ENCODE measurements at regions not wholly inside any gene's neighbourhood (a gene's known extent, or its start where the extent isn't known, plus 50 kb on each side); places are given as distances from the start of the nearest gene placed in this dataset.

- no peaks in the 10 kb centered on the region for H3K36me3 ChIP-seq (ENCODE audit: control insufficient read depth, insufficient read depth, low read length)
- H3K27me3 ChIP-seq (ENCODE audit: control insufficient read depth, insufficient read depth, low read length) = no peaks in the 10 kb centered on the region
- no peak for DNase-seq (ENCODE audit: low read depth)
- TF ChIP-seq CTCF (IDR thresholded peaks at IDR 0.05; ENCODE audit: insufficient read depth, low read length, poor library complexity, severe bottlenecking) = no peak
- H3K4me3 ChIP-seq (ENCODE audit: low read depth, low read length) = no peak overlapping the region
Measured at GRCh38 chr9:79883073-79883645, 311.4 kb downstream of the TLE4 start.

- no peaks in the 10 kb centered on the region for H3K36me3 ChIP-seq (ENCODE audit: control insufficient read depth, insufficient read depth, low read length)
- TF ChIP-seq CTCF (IDR thresholded peaks at IDR 0.05; ENCODE audit: insufficient read depth, low read length, poor library complexity, severe bottlenecking) = no peak
- no peaks in the 10 kb centered on the region for H3K27me3 ChIP-seq (ENCODE audit: control insufficient read depth, insufficient read depth, low read length)
- no peak for DNase-seq (ENCODE audit: low read depth)
- no peak overlapping the region for H3K4me3 ChIP-seq (ENCODE audit: low read depth, low read length)
Measured at GRCh38 chr9:79880626-79881025, 308.9 kb downstream of the TLE4 start.

GRCh38 chr9:79877943-79878602, 306.3 kb downstream of the TLE4 start:
- no peak for TF ChIP-seq CTCF (IDR thresholded peaks at IDR 0.05; ENCODE audit: insufficient read depth, low read length, poor library complexity, severe bottlenecking)
- Histone ChIP-seq H3K36me3 (ENCODE audit: control insufficient read depth, insufficient read depth, low read length) (no peaks in the 10 kb centered on the region), H3K27me3 (ENCODE audit: control insufficient read depth, insufficient read depth, low read length) (no peaks in the 10 kb centered on the region), H3K4me3 (ENCODE audit: low read depth, low read length) (no peak overlapping the region)
- DNase-seq (ENCODE audit: low read depth) = no peak

- Histone ChIP-seq H3K27me3 (ENCODE audit: control insufficient read depth, insufficient read depth, low read length) (no peaks in the 10 kb centered on the region), H3K4me3 (ENCODE audit: low read depth, low read length) (no peak overlapping the region), H3K36me3 (ENCODE audit: control insufficient read depth, insufficient read depth, low read length) (no peaks in the 10 kb centered on the region)
- DNase-seq (ENCODE audit: low read depth) = no peak
- TF ChIP-seq CTCF (IDR thresholded peaks at IDR 0.05; ENCODE audit: insufficient read depth, low read length, poor library complexity, severe bottlenecking) = no peak
Measured at GRCh38 chr9:79868567-79869189, 296.9 kb downstream of the TLE4 start.

GRCh38 chr9:79862921-79863890, 291.4 kb downstream of the TLE4 start:
- Histone ChIP-seq H3K36me3 (ENCODE audit: control insufficient read depth, insufficient read depth, low read length) (no peaks in the 10 kb centered on the region), H3K27me3 (ENCODE audit: control insufficient read depth, insufficient read depth, low read length) (no peaks in the 10 kb centered on the region), H3K4me3 (ENCODE audit: low read depth, low read length) (no peak overlapping the region)
- DNase-seq (ENCODE audit: low read depth) = no peak
- TF ChIP-seq CTCF (IDR thresholded peaks at IDR 0.05; ENCODE audit: insufficient read depth, low read length, poor library complexity, severe bottlenecking) = no peak

All from kidney epithelial cell (primary cell).